Activated CD8-positive, alpha-beta T cell treated with anti-CD3 and anti-CD28 coated beads for 36 hours (primary cell): ENCODE measurements at regions not wholly inside any gene's neighbourhood (a gene's known extent, or its start where the extent isn't known, plus 50 kb on each side); places are given as distances from the start of the nearest gene placed in this dataset.

Source experiments
- ATAC-seq: fragments of 200-7000 bp; cut with Tn5 transposase; one replicate; pipeline ENCODE4 v1.10.0; 2021; ENCODE audit warnings: mild to moderate bottlenecking, moderate library complexity
- CTCF ChIA-PET: fragments of 350-600 bp; sonication (Branson Sonifier 250); formaldehyde crosslinking; loops from one replicate; lab custom pipeline; 2021; ENCODE audit warnings: antibody characterized with exemption; lab: Charles Lee
- POLR2A ChIA-PET: fragments of 350-600 bp; sonication (Branson Sonifier 250); formaldehyde crosslinking; loops from one replicate; lab custom pipeline; 2021; ENCODE audit warnings: antibody characterized with exemption; lab: Charles Lee
- DNase-seq: peaks from one replicate; pipeline ENCODE4 v3.0.0-alpha.2; 2020
- H3K27ac Mint-ChIP-seq: one replicate; pipeline ENCODE4 v1.8.0; 2021; ENCODE audit warnings: mild to moderate bottlenecking, mixed read lengths
- H3K27me3 Mint-ChIP-seq: one replicate; pipeline ENCODE4 v1.8.0; 2021; ENCODE audit warnings: mixed read lengths
- H3K36me3 Mint-ChIP-seq: one replicate; pipeline ENCODE4 v1.8.0; 2021; ENCODE audit warnings: low read depth, mixed read lengths
- H3K4me1 Mint-ChIP-seq: one replicate; pipeline ENCODE4 v1.8.0; 2021; ENCODE audit warnings: low read depth, mixed read lengths
- H3K4me3 Mint-ChIP-seq: one replicate; pipeline ENCODE4 v1.8.0; 2021; ENCODE audit warnings: mild to moderate bottlenecking, moderate library complexity, mixed read lengths
- H3K9me3 Mint-ChIP-seq: one replicate; pipeline ENCODE4 v1.8.0; 2021; ENCODE audit warnings: mixed read lengths
- intact Hi-C: fragments of 100-400 bp; cut with micrococcal nuclease; formaldehyde crosslinking; loops from one replicate; pipeline ENCODE4 v1.10.0; 2022
- TF ChIP-seq, protein P1 (sequence below): fragments of 200-600 bp; IDR thresholded peaks from one replicate; pipeline ENCODE4 v1.8.0; 2022; ENCODE audit warnings: antibody characterized with exemption, mild to moderate bottlenecking

DNA sequence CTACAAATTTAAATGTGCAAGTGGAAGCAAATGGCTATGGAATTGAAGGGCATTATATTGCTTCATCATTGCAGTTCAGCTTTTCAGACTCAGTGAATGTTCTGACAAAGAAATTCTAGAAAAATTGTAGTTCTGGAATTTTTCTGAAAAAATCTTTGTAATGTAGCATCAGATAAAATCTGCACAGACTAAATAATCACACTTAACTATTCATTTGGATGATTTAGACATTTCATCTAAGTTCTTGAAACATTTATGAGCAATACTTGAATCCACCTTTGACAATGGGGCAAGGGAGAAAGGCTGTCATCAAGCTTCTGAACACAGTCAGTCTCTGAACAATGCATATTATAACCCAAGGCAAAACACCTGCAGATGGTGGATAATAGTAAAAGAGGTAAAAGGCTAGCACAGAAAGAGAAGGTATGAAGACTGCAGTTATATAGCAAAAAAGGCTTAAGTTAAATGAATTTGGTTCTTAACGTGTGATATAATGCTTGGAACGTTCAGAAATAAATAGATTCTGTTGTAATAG is 1352.0 kb upstream of the NUDT12 start:
- TF ChIP-seq, protein P1, sequence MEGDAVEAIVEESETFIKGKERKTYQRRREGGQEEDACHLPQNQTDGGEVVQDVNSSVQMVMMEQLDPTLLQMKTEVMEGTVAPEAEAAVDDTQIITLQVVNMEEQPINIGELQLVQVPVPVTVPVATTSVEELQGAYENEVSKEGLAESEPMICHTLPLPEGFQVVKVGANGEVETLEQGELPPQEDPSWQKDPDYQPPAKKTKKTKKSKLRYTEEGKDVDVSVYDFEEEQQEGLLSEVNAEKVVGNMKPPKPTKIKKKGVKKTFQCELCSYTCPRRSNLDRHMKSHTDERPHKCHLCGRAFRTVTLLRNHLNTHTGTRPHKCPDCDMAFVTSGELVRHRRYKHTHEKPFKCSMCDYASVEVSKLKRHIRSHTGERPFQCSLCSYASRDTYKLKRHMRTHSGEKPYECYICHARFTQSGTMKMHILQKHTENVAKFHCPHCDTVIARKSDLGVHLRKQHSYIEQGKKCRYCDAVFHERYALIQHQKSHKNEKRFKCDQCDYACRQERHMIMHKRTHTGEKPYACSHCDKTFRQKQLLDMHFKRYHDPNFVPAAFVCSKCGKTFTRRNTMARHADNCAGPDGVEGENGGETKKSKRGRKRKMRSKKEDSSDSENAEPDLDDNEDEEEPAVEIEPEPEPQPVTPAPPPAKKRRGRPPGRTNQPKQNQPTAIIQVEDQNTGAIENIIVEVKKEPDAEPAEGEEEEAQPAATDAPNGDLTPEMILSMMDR: no peak
- intact Hi-C loops: no loop called here
- no peaks in the 10 kb centered on the region for H3K36me3 Mint-ChIP-seq
- no peaks in the 10 kb centered on the region for H3K27me3 Mint-ChIP-seq
- no peaks in the 10 kb centered on the region for H3K9me3 Mint-ChIP-seq
- CTCF ChIA-PET: no interaction called here
- POLR2A ChIA-PET: no interaction called here
- no peaks in the 10 kb centered on the region for H3K4me1 Mint-ChIP-seq
- no peak overlapping the region for H3K27ac Mint-ChIP-seq
- DNase-seq: no peak
- H3K4me3 Mint-ChIP-seq: no peak overlapping the region
- ATAC-seq: no peak

GRCh38 chr5:104913841-104914281 is 1351.3 kb upstream of the NUDT12 start:
- Mint-ChIP-seq H3K9me3 (no peaks in the 10 kb centered on the region), H3K27me3 (no peaks in the 10 kb centered on the region), H3K36me3 (no peaks in the 10 kb centered on the region), H3K4me1 (no peaks in the 10 kb centered on the region), H3K4me3 (no peak overlapping the region), H3K27ac (no peak overlapping the region)
- DNase-seq (no peak), ATAC-seq (no peak)
- TF ChIP-seq, protein P1: no peak
- ChIA-PET CTCF (no interaction called here), POLR2A (no interaction called here)
- intact Hi-C loops: no loop called here

DNA sequence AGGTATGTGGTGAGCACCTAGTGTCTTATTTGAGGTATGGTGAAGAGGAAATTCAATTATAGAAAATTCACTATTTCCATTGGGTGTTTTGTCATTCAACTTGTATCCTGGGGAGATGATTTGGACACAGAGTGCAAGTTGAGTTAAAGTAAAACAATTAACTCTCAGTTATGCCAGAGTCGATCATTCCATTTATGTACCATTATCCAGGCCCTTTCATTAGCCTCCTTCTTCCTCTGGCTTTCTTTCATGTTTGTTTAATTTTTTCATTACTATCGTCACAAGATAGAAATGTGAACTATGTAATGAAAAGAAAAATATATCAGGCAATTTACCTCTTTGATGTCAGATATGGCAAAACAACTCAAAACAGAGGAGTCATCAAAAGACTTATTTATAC is 1347.2 kb upstream of the NUDT12 start:
- ChIA-PET POLR2A (no interaction called here), CTCF (no interaction called here)
- no peak for ATAC-seq
- H3K4me3 Mint-ChIP-seq: no peak overlapping the region
- H3K36me3 Mint-ChIP-seq: no peaks in the 10 kb centered on the region
- DNase-seq: no peak
- no peaks in the 10 kb centered on the region for H3K27me3 Mint-ChIP-seq
- H3K4me1 Mint-ChIP-seq: no peaks in the 10 kb centered on the region
- intact Hi-C loops: no loop called here
- no peak overlapping the region for H3K27ac Mint-ChIP-seq
- H3K9me3 Mint-ChIP-seq: no peaks in the 10 kb centered on the region
- TF ChIP-seq, protein P1: no peak

GRCh38 chr5:104904561-104904960 is 1342.0 kb upstream of the NUDT12 start:
- no peak overlapping the region for H3K27ac Mint-ChIP-seq
- ChIA-PET CTCF (no interaction called here), POLR2A (no interaction called here)
- no peaks in the 10 kb centered on the region for H3K4me1 Mint-ChIP-seq
- ATAC-seq (no peak), DNase-seq (no peak)
- TF ChIP-seq, protein P1: no peak
- H3K9me3 Mint-ChIP-seq: no peaks in the 10 kb centered on the region
- no peaks in the 10 kb centered on the region for H3K36me3 Mint-ChIP-seq
- H3K27me3 Mint-ChIP-seq: no peaks in the 10 kb centered on the region
- H3K4me3 Mint-ChIP-seq: no peak overlapping the region
- intact Hi-C loops: no loop called here

- Mint-ChIP-seq H3K36me3 (no peaks in the 10 kb centered on the region), H3K4me1 (no peaks in the 10 kb centered on the region), H3K9me3 (peaks cover 2% of the 10 kb centered on the region), H3K4me3 (no peak overlapping the region), H3K27ac (no peak overlapping the region), H3K27me3 (no peaks in the 10 kb centered on the region)
- TF ChIP-seq, protein P1: no peak
- intact Hi-C loops: no loop called here
- ATAC-seq (no peak), DNase-seq (no peak)
- POLR2A ChIA-PET: no interaction called here
- CTCF ChIA-PET: no interaction called here
These were observed 1341.4 kb upstream of the NUDT12 start for GRCh38 chr5:104903941-104904340.
